D721Med (cell line): ENCODE measurements at regions not wholly inside any gene's neighbourhood (a gene's known extent, or its start where the extent isn't known, plus 50 kb on each side); places are given as distances from the start of the nearest gene placed in this dataset.

Experiments
- DNase-seq: peaks from one replicate; pipeline ENCODE4 v3.0.0; 2011; ENCODE audit warnings: low spot score; ENCODE audit not compliant: insufficient read length
- FAIRE-seq: peaks from 2 replicates; lab custom pipeline; 2011; peaks lifted over from hg19 to GRCh38; lab: Jason Lieb, UNC
- CTCF ChIP-seq: IDR thresholded peaks from 2 replicates; pipeline ENCODE4 v1.5.1; 2012; ENCODE audit warnings: mild to moderate bottlenecking, control low read depth; ENCODE audit not compliant: insufficient read depth; ENCODE audit errors: missing control alignments

GRCh38 chr5:77157732-77158532 lies 52.5 kb upstream of the PDE8B start:
- DNase-seq (no peak), FAIRE-seq (no peak)
- no peak for TF ChIP-seq CTCF

DNA sequence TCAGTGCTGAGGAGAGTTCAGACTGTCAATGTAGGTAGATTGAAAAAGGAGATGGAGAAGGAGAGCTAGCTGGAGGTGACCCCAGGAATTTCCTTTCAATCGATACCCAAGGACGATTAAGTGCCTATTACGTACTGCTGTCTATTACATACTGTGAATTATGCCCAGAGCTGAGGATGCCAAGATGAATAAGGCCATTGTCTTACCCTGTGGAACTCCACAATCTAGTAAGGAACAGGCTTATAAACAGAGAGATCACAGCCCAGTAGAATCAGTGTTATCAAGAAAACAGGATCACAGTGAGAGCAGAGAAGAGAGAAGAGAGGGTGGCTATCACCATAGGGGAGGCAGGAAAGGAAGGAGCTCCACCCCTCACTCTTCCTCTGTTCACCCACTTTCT lies 54.1 kb upstream of the PDE8B start:
- no peak for TF ChIP-seq CTCF
- no peak for FAIRE-seq
- DNase-seq: no peak

- FAIRE-seq (no peak), DNase-seq (no peak)
- TF ChIP-seq CTCF: no peak
These were observed 55.2 kb upstream of the PDE8B start for GRCh38 chr5:77155179-77155785.

DNA sequence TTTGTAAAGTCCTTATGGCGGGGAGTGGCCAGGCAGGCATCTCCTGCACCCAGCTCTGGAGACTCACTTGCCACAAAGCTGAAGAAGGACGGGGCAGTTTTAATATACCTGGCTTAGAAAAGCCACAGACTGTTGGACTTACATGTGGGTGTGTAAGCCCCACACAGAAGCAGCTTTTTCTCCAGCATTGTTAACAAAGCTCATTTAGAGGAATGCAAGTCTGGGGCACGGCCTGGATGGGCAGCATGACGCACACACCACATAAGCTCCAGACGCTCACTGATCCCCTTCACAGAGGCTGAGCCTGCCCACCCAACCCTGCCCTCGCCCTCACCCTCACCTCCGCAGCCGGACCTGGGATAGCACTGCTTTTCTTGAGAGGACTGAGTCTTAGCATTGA lies 58.0 kb upstream of the PDE8B start:
- no peak for TF ChIP-seq CTCF
- DNase-seq (no peak), FAIRE-seq (no peak)

DNA sequence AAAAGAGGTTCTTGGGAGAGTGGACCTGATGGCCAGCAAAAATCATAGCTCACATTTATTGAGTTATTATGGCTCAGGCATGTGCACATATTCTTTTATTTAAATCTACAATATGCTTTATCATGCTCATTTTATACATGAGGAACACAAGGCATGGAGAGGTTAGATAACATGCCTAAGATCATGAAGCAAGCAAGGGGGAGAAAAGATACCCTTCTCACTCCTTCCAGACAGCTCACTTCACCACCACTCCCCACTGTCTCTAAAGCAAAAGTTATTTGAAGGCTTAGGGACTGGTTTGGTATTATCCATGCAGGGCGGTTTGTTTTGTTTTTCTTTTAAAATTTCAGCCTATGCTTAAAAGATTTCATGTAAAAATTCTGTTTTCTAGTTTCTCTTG lies 59.0 kb upstream of the PDE8B start:
- TF ChIP-seq CTCF: no peak
- DNase-seq (no peak), FAIRE-seq (no peak)

GRCh38 chr5:77146896-77147295 lies 59.8 kb upstream of the ZBED3 start:
- DNase-seq (no peak), FAIRE-seq (no peak)
- no peak for TF ChIP-seq CTCF

DNA sequence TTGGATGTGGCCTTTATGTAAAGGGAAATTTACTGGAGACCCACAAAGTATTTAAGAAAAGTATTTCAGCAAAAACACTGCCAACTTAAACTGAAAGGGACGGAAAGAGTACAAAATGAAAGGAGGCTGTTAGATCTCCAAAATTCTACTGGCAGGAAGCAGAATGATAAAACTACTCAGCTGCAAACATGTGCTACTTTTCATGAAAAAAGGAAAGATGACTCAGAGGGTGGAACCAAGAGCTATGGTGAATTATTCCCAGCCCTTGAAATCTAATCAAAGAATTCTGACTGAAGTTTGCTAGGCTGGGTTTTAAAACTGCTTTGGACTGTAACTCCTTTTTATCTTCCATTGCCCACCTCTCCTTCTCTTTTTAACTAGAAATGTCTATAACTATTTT lies 58.6 kb upstream of the ZBED3 start:
- no peak for FAIRE-seq
- TF ChIP-seq CTCF: no peak
- no peak for DNase-seq
